ENCODE measurements at regions not wholly inside any gene's neighbourhood (a gene's known extent, or its start where the extent isn't known, plus 50 kb on each side); places are given as distances from the start of the nearest gene placed in this dataset.

GRCh38 chr21:34202553-34203372, 129.4 kb downstream of the MRPS6 start:
- intact Hi-C loops (cut with micrococcal nuclease): loop anchor here (1.0 to 10.0 kb wide), 2 partner anchors 128 to 278 kb away; partner anchors contain the start of genes MRPS6 and SLC5A3
- H3K36me3 Mint-ChIP-seq (ENCODE audit: low read depth): no peaks in the 10 kb centered on the region
- peak overlapping the region; percentile 67 for H3K4me3 Mint-ChIP-seq
- CTCF ChIA-PET: interaction anchor here (1.1 to 3.3 kb wide), 4 partner anchors 62 to 279 kb away, joined by 3 to 34 read pairs (median 3); no protein-coding TSS in a partner anchor
- H3K27me3 Mint-ChIP-seq: peaks cover 12% of the 10 kb centered on the region
- no peak overlapping the region for H3K27ac Mint-ChIP-seq
- ATAC-seq (ENCODE audit: low read depth) (no peak), DNase-seq (no peak)
- POLR2A ChIA-PET: interaction anchor here (0.6 kb wide), 2 partner anchors 70 to 123 kb away, joined by 3 read pairs; no protein-coding TSS in a partner anchor
- no peak for TF ChIP-seq CTCF (IDR thresholded peaks at IDR 0.05)
- H3K4me1 Mint-ChIP-seq: peaks cover 22% of the 10 kb centered on the region
- H3K9me3 Mint-ChIP-seq: no peaks in the 10 kb centered on the region

GRCh38 chr21:34203851-34204420, 130.6 kb downstream of the MRPS6 start:
- no peak for DNase-seq
- no peak for ATAC-seq (ENCODE audit: low read depth)
- intact Hi-C loops (cut with micrococcal nuclease): loop anchor here (10.0 kb wide), 1 partner anchor 129 kb away; the partner anchor contains the start of genes MRPS6 and SLC5A3
- CTCF ChIA-PET: interaction anchor here (0.9 to 3.3 kb wide), 2 partner anchors 280 kb away, joined by 6 to 34 read pairs; no protein-coding TSS in a partner anchor
- peaks cover 22% of the 10 kb centered on the region for H3K4me1 Mint-ChIP-seq
- H3K9me3 Mint-ChIP-seq: no peaks in the 10 kb centered on the region
- no peaks in the 10 kb centered on the region for H3K36me3 Mint-ChIP-seq (ENCODE audit: low read depth)
- POLR2A ChIA-PET: no interaction called here
- H3K27ac Mint-ChIP-seq: no peak overlapping the region
- peaks cover 12% of the 10 kb centered on the region for H3K27me3 Mint-ChIP-seq
- no peak overlapping the region for H3K4me3 Mint-ChIP-seq
- TF ChIP-seq CTCF (IDR thresholded peaks at IDR 0.05): no peak

GRCh38 chr21:34204481-34205439, 131.4 kb downstream of the MRPS6 start:
- CTCF ChIA-PET: interaction anchor here (0.9 kb wide), 1 partner anchor 281 kb away, joined by 6 read pairs; no protein-coding TSS in a partner anchor
- H3K27me3 Mint-ChIP-seq: peaks cover 12% of the 10 kb centered on the region

GRCh38 chr21:34205811-34206571, 132.6 kb downstream of the MRPS6 start:
- no peak for DNase-seq
- no peaks in the 10 kb centered on the region for H3K36me3 Mint-ChIP-seq (ENCODE audit: low read depth)
- no peak overlapping the region for H3K27ac Mint-ChIP-seq
- no peak for ATAC-seq (ENCODE audit: low read depth)
- no peaks in the 10 kb centered on the region for H3K9me3 Mint-ChIP-seq
- ChIA-PET CTCF (no interaction called here), POLR2A (no interaction called here)
- TF ChIP-seq CTCF (IDR thresholded peaks at IDR 0.05): no peak
- H3K4me3 Mint-ChIP-seq: no peak overlapping the region
- H3K4me1 Mint-ChIP-seq: peaks cover 18% of the 10 kb centered on the region
- intact Hi-C loops (cut with micrococcal nuclease): loop anchor here (10.0 kb wide), 1 partner anchor 131 kb away; the partner anchor contains the start of genes MRPS6 and SLC5A3
- H3K27me3 Mint-ChIP-seq: peaks cover 12% of the 10 kb centered on the region

More at GRCh38 chr21:34204481-34205439, 131.4 kb downstream of the MRPS6 start:
- POLR2A ChIA-PET: no interaction called here
- Mint-ChIP-seq H3K27ac (no peak overlapping the region), H3K9me3 (no peaks in the 10 kb centered on the region), H3K4me1 (peaks cover 22% of the 10 kb centered on the region), H3K4me3 (no peak overlapping the region), H3K36me3 (ENCODE audit: low read depth) (no peaks in the 10 kb centered on the region)
- intact Hi-C loops (cut with micrococcal nuclease): loop anchor here (10.0 kb wide), 1 partner anchor 130 kb away; the partner anchor contains the start of genes MRPS6 and SLC5A3
- ATAC-seq (ENCODE audit: low read depth): no peak
- DNase-seq: no peak
- no peak for TF ChIP-seq CTCF (IDR thresholded peaks at IDR 0.05)
